ENCODE measurements at regions not wholly inside any gene's neighbourhood (a gene's known extent, or its start where the extent isn't known, plus 50 kb on each side); places are given as distances from the start of the nearest gene placed in this dataset.
"Not testable (repeated sequence)": the region's sequence is repeated elsewhere in the genome, so short reads cannot be mapped to it uniquely, and the experiment has no call there.

DNA sequence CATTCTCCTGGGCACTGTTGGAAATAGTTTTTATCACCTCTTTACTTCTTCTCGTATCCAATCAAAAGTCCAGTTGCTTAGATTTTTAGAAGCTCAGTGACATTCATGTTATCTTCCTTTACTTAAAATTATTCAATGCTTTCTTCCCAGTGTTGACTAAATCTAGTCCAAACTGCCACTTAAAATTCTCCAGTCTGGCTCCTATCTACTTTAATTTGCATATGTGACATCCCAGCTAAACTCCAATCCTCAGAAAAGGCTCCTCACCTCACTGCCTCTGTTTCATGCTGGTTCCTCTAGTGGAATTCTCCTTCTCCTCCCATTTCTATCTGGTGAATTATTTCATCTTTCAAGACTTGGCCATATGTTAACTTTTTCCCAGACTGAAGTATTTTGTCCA lies 1238.7 kb upstream of the WWC1 start:
- DNase-seq (ENCODE audit: low read depth, low spot score) = no peak
- no peak overlapping the region for H3K27ac ChIP-seq

DNA sequence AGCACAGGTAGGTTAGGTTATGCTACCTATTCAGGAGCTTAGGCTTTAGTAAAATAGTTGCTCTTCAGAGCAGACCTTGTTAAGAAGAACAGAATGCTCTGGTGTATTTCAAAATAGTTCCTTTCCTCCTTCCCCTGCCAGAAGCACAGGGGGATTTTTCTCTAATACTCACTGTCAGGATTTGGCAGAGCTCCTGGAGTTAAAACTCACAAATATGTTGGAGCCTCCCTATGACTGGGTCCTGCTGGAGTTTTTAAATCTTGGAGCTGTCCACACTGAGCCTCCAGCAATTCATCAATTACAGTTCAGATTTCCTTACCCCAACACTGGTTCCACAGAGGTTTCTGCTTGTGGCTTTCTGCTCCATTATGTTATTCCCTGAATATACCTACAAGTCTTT lies 1233.8 kb upstream of the WWC1 start:
- no peak for DNase-seq (ENCODE audit: low read depth, low spot score)
- H3K27ac ChIP-seq = no peak overlapping the region

DNA sequence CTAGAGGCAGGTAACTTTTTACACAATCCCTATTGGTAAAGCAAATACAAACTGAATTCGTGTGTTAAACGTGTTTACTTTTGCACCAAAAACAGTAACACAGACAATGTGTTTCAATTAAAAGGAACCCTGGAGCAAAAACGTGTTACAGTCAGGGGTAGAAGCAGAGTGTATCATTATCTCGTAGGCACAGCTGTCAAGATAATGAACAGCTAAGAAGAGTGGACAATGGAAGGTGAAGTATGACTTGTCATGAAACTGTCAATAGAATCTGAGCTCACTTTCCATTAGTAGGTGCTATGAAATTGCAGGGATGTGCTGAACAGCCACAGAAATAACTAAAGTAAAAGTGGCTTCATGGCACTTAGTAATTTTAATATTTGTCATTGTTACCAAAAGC lies 1229.8 kb upstream of the WWC1 start:
- no peak overlapping the region for H3K27ac ChIP-seq
- no peak for DNase-seq (ENCODE audit: low read depth, low spot score)

DNA sequence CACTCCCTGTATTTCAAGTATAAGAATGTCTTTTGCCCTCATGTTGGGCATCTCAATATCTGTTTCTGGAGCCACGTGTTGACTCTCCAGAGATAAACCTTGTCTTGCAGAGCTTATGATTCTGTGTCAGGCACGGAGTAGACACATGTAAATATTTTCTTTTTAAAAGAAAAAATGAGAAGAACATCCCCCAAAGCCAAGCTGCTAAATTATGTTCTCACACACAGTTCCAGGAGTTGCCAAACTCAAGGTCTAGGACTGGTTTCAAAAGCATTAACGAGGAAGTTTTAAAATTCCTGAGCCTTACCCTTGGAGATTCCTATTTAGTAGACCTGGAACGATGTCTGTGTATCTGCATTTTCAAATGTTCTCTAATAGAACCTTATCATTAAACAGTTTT lies 1228.3 kb upstream of the WWC1 start:
- DNase-seq (ENCODE audit: low read depth, low spot score) = no peak
- H3K27ac ChIP-seq = no peak overlapping the region

DNA sequence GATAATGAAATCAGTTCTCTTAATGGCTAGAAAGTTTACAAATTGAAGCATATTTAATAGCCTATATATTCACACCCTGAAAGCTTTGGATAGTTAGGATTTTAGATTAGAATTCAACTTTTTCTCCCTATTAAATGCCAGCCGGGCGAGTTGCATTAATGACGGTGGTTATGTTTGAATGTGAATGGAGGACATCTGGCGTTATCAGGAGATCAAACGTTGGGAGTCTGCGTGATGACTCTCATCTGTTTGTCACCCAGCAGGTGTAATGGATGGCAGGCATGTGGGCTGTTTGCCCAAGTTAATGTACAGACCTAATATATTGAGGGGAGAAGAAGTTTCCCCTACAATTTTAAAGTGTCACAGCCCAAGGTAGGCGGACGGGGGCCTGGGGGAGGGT lies 1227.7 kb upstream of the WWC1 start:
- DNase-seq (ENCODE audit: low read depth, low spot score) = no peak
- H3K27ac ChIP-seq = no peak overlapping the region

DNA sequence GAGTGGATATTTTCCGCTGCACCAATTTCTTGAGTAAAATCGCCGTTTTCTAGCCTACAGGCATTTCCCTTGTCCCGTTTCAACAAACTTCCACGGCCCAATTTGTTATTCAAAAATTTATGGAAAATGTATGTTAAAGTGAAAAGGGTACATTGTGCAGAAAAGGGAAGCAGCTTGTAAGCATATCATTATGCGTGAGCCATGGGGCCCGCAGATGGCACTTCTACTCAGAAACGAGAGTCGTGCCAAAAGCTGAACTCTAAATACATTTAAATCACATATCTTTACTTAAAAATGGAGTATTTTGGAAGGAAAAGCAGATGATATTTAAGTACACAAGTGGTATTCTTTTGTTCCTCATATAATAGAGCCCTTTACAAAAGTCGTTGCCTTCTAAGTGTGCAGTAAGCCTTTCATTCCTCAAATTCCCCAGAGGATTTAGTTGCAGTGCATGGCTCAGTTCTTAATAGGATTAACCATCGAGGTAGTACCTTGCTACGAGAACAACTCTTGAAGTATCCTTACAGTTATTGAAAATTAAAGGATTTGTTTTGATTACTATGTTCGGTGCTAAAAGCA lies 1227.2 kb upstream of the WWC1 start:
- no peak overlapping the region for H3K27ac ChIP-seq
- no peak for DNase-seq (ENCODE audit: low read depth, low spot score)

DNA sequence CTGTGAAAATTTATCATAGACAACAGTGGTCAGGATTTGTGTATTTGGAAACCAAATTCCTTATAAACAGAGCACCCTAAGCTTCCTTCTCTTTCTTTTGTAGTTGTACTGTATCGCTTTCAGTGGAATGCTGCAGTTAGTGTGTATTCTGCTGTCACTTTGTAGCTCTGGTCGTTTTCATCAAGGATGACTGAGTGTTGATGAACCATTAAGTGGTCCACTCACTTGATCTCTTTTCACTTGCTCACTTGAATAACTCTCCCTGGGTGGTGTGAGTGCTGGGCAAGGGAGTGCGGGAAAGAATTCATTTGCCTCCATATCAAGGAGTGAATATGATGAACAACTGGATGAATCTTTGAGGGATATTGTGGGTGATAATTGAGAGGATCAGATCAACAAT lies 1225.7 kb upstream of the WWC1 start:
- no peak overlapping the region for H3K27ac ChIP-seq

DNA sequence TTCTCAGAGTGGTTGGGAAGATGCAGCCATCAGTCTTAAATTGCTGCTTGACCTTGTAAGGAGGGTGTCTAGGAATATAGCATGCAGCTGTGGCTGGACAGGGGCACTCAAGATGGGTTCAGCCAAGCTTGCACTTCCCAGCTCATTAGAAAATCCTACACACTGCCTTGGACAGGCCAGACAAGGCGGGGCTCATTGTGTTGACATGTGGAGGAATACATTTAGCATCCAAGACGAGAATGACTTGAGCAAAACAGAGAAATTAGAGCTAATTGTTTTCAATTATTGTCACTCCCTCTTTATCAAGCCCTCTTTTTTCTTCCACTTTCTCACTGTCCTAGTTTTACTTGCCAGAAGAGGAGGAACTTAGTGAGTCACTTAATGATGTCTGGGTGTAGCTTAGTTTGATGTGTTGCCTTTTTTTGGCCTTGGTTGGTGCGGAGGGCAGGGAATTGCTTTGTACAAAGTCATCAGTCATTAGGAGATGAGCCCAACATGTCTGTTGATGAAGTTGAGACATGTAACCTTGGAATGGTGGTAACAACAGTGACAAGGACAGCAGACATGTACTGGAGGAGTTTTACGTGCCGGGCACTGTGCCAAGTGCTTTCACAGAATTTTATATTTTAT lies 1219.3 kb upstream of the WWC1 start:
- DNase-seq (ENCODE audit: low read depth, low spot score) = no peak
- no peak overlapping the region for H3K27ac ChIP-seq

More for the DNA sequence above, 1225.7 kb upstream of the WWC1 start:
- DNase-seq (ENCODE audit: low read depth, low spot score) = no peak

DNA sequence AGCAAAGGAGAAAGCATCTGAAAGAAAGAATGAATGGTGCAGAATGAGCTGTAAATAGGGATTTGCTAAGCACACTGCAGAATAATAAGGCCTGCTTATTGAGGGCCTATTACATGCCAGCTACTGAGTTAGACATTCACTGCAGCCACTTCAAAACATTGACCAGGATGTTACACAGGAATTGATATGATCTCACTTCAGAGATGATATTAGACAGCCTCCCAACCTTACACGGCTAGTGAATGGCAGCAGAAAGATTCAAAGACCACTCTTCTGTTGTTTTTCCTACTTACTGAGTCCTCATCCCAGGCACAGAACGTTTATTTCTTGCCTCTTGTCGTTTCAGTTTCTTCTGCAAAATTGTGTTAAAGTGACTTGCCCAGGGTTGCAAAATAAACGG lies 1209.9 kb upstream of the WWC1 start:
- DNase-seq (ENCODE audit: low read depth, low spot score) = no peak
- H3K27ac ChIP-seq = no peak overlapping the region

DNA sequence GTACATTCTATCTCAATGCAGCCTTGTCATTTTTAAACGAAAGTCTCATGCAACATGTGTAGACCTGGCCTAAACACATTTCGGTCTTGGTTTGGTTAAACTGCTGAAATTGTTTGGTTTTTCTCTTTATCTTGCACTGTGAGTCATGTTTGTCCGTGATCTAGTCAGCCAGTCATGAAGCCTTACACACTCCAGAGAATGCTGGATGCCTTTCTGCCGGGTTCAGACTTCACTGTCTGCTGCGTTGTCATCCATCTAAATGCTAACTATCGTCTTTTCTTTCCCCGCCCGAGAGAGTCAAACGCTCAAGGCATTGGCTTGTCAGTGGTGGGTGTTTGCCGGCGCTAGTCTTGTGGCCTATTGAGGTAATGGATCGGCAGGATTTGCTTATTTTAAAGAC lies 1194.6 kb upstream of the WWC1 start:
- no peak overlapping the region for H3K27ac ChIP-seq
- no peak for DNase-seq (ENCODE audit: low read depth, low spot score)

DNA sequence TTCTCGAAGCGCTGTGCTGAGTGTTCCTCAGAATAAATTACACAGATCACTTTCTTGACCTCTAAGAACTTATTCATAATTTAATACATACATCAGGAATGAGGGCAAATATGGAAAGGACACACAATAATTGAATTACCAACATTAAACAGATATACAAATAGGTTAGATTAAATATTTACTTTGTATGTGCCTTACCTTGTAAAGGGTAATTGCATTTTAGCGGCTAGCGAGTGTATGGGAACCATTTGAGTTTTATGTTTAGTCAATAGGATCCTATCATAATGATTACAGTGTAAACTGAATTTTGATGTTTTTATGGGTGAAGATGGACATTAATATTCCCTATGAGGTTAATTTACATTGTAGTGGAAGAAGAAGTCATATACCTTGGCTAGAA lies 1187.1 kb upstream of the WWC1 start:
- no peak for DNase-seq (ENCODE audit: low read depth, low spot score)
- no peak overlapping the region for H3K27ac ChIP-seq

DNA sequence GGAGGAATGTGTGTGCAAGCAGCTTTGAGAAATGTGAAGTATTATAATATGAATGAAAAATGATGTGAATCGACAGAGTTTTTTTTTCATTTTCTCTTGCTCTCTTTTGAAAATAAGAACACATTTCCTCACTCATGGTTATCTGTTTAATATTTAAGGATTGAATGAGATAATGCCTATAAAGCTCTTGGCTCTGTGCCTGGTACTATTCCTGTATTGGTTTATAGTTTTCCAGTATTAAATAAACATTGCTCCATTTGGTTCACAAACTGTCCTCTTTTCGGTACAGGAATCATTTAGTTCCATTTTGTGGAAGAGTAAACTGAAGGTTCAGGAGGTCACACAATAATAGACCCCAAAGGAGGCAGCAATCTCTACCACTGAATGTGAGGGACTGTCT lies 1185.5 kb upstream of the WWC1 start:
- H3K27ac ChIP-seq = no peak overlapping the region
- DNase-seq (ENCODE audit: low read depth, low spot score) = no peak

DNA sequence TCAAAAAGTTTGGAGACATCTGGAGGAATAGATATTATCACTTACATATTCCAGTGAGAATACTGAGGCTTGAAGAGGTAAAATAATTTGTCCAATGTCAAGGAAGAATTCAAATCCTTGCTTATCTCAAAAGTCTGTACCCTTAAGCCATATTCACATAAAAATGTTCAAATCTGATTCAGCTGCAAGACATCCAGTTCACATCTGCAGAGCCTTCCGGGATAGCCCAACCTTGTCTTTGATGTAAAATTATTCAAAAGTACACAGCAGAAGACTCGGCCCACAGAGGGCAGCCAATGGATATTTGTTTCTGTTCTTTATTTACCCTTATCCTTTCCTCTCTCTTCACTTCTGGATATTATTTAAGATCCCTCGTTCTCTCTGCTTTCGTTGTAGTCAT lies 1183.8 kb upstream of the WWC1 start:
- no peak overlapping the region for H3K27ac ChIP-seq
- no peak for DNase-seq (ENCODE audit: low read depth, low spot score)

DNA sequence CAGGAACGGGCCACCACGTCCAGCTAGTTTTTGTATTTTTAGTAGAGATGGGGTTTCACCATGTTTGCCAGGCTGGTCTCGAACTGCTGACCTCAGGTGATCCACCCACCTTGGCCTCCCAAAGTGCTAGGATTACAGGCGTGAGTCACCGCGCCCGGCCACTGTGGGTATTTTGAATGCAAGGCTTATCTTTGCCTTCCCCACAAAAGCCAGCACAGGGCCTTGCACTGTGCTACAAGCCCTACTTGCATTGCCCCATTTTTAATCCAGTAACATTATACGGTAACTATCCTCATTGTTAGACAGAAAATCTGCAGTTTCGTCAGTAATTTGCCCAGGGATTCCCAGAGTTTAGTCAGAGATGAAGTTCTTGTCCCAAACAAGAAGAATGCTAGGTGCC lies 1183.2 kb upstream of the WWC1 start:
- not testable (repeated sequence) for DNase-seq (ENCODE audit: low read depth, low spot score); H3K27ac ChIP-seq

DNA sequence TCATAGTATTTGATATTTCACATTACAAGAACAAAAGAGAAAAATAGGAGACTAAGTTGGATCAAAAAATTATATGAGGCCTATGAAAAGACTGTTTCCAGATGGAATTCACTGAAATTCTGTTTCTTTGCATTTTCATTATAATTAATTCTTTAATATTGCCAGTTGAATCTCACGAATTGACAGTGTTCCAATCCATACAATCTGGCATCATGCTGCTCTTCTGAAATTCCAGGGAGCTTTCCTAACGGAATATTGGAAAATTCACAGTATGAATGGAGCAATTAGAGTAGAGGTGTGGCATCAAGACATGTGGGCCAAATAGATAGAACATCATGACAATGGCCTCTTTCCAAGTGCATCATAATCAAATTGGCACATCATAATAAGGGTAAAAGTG lies 1178.9 kb upstream of the WWC1 start:
- no peak for DNase-seq (ENCODE audit: low read depth, low spot score)
- no peak overlapping the region for H3K27ac ChIP-seq

DNA sequence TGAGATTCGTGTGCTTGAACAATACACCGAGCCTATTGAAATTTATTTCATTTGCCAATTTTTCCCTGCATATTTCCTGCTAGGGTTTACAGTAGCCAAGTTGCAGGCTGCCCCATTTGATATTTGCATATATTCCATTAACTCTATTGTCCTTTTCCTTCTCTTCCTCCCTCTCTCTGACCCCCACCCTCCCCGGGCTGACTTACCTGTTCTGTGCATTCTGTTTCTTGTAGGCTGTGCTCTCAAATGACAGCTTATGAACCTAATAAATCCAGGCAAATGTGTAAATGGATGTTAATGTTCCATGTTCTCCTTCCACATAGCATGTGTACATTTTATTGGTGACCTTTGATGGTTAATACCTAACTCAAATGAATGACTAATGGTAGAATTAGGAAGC lies 1169.2 kb upstream of the WWC1 start:
- no peak overlapping the region for H3K27ac ChIP-seq
- no peak for DNase-seq (ENCODE audit: low read depth, low spot score)

DNA sequence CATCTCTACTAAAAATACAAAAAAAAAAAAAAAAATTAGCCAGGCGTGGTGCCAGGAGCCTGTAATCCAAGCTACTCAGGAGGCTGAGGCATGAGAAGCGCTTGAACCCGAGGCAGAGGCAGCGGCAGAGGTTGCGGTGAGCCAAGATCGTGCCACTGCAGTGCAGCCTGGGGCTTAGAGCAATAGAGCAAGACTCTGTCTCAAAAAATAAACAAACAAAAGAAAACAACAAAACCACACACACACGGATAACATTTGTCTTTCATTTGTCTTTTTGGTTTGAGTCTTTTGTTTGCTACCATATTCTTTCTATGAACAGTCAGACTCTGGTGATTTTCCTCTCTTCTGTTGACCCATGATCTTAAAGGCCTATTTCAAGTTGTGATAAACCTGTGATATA lies 1168.3 kb upstream of the WWC1 start:
- no peak for DNase-seq (ENCODE audit: low read depth, low spot score)
- no peak overlapping the region for H3K27ac ChIP-seq

DNA sequence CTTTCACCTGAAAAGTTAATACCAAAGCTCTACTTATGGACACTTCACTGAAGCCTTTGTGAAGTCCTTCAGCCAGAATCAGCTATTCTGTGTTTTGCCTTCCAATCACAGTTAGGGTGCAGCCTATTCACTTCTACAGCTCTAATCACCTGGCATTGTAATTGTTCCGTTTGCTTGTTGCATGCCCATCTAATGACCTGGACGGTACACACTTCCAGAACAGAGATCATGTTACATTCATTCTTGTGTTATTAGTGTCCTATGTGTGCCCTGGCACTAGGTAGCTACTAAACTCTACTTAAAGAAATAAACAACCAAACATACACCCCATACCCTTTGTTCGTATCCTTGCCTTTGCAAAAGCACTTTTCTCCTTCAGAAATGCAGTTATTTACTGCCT lies 1162.9 kb upstream of the WWC1 start:
- DNase-seq (ENCODE audit: low read depth, low spot score) = no peak

DNA sequence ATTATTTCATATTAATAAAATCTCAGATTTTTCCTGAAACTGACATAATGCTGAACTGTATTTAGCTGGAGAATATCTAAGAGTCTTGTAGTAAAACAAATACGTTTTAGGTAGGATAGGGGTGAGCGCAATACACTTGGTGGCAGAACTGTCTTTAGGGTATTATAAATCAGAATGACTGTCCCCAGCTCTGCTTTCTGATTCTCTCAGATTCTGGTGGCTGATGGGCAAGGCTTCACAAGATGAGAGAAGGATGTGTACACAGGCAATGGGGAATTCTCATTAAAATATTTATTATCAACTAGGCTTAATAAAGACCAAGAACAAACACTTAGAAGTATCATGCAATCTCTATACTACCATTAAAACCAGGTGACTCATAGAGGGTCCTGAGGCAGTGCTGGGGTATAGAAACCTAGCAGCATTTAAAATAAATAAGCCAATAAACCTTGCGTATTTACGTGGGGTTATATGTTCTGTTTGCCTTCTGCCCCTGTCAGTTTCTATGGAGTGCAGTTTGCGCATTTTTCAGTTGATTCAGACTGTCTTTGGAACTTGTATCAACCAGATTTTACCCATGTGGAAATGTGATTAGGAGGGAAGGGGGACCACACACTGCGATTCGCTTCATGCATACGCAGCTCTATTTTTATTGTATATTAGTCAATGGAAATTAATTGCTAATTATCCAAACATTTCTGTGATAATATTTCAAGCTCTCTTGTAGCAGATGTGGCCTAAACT lies 1150.7 kb upstream of the WWC1 start:
- H3K27ac ChIP-seq = no peak overlapping the region
- no peak for DNase-seq (ENCODE audit: low read depth, low spot score)

More for the DNA sequence above, 1162.9 kb upstream of the WWC1 start:
- H3K27ac ChIP-seq = no peak overlapping the region

DNA sequence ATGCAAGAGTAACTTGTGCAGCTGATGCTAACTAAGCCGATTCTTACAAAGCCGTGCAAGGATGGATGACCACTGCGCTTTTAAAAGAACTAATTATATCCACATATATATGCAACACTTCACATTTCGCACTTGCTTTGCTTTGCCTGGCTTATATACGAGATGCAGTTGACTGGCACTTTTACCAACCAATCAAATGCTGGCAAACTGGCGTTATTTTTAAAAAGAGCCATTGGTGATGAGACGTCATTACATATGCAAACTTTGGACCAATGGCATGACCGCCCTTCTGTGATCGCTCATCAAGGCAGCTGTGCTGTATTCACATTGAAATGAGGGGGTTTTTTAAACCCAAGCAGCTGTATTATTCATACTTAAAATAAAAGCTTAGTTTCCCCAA lies 1147.7 kb upstream of the WWC1 start:
- DNase-seq (ENCODE audit: low read depth, low spot score) = no peak
- no peak overlapping the region for H3K27ac ChIP-seq

DNA sequence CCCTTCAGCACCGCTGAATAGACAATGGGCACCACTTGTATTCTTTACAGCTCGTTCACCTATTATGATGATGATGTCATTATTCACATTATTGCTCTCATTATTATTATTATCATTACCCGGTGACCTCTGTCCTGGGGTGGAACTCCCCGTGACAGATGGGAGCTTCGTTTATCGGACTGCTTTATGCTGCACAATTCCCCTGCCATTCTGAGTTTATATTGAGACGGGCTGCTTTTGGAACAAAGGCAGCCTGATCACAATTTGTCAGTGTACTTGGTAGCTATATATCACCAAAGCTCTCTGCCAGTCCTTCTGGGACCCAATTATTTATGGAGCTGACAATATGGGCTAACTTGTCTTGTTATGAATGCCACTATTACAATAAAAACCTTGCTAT lies 1145.6 kb upstream of the WWC1 start:
- DNase-seq (ENCODE audit: low read depth, low spot score) = no peak

DNA sequence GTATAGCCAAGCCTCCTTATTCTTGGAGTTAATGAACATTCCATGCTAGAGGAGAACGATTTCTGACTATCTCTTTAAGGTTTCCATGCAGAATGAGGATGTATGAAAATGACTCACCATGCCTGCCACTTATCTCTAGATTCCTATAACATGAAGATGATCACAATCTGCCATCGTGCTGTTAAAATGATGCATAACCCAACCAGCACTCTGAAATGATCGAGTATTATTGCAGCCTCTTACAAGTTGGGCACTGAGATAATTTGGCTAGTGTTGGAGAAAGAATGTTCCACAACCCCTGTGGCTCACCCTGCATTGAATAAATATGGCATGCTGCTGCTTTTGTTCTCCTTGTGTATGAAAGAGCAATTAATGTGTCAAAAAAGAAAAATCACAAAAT lies 1143.6 kb upstream of the WWC1 start:
- no peak for DNase-seq (ENCODE audit: low read depth, low spot score)

More for the DNA sequence above, 1145.6 kb upstream of the WWC1 start:
- H3K27ac ChIP-seq = no peak overlapping the region

More for the DNA sequence above, 1143.6 kb upstream of the WWC1 start:
- H3K27ac ChIP-seq = no peak overlapping the region
